Smooth muscle cell (in vitro differentiated cells): ENCODE measurements at regions not wholly inside any gene's neighbourhood (a gene's known extent, or its start where the extent isn't known, plus 50 kb on each side); places are given as distances from the start of the nearest gene placed in this dataset.

Experiments
- DNase-seq: peaks from one replicate; lab custom pipeline; 2025; ENCODE audit not compliant: unreplicated experiment; lab: John Stamatoyannopoulos, UW
- H2AFZ ChIP-seq: fragments of 200-600 bp; sonication (generic); 2 replicates; pipeline ENCODE4 v1.6.0; 2016; ENCODE audit warnings: antibody characterized with exemption, low read depth, mild to moderate bottlenecking
- H3F3A ChIP-seq: fragments of 200-600 bp; sonication (generic); 2 replicates; pipeline ENCODE4 v1.6.0; 2017; ENCODE audit warnings: antibody characterized with exemption, low read depth
- H3K27ac ChIP-seq: fragments of 200-600 bp; sonication (generic); 2 replicates; pipeline ENCODE4 v1.5.1; 2016; ENCODE audit warnings: low read depth, mild to moderate bottlenecking
- H3K27me3 ChIP-seq: fragments of 200-600 bp; sonication (generic); 2 replicates; pipeline ENCODE4 v1.6.1; 2016; ENCODE audit warnings: low read depth, mild to moderate bottlenecking
- H3K36me3 ChIP-seq: fragments of 200-600 bp; sonication (generic); 2 replicates; pipeline ENCODE4 v1.5.1; 2016; ENCODE audit warnings: low read depth
- H3K4me1 ChIP-seq: fragments of 200-600 bp; sonication (generic); 2 replicates; pipeline ENCODE4 v1.5.1; 2016; ENCODE audit warnings: low read depth
- H3K4me2 ChIP-seq: fragments of 200-600 bp; sonication (generic); 2 replicates; pipeline ENCODE4 v1.6.0; 2016; ENCODE audit warnings: mild to moderate bottlenecking
- H3K4me3 ChIP-seq: fragments of 200-600 bp; sonication (generic); 2 replicates; pipeline ENCODE4 v1.5.1; 2016; ENCODE audit warnings: mild to moderate bottlenecking
- H3K79me2 ChIP-seq: fragments of 200-600 bp; sonication (generic); 2 replicates; pipeline ENCODE4 v1.6.0; 2016; ENCODE audit warnings: low read depth, mild to moderate bottlenecking
- H3K9ac ChIP-seq: fragments of 200-600 bp; sonication (generic); 2 replicates; pipeline ENCODE4 v1.6.0; 2016; ENCODE audit warnings: low read depth
- H3K9me3 ChIP-seq: fragments of 200-600 bp; sonication (generic); replicated peaks from 2 replicates; pipeline ENCODE4 v1.5.1; 2016; ENCODE audit warnings: low read depth
- H4K20me1 ChIP-seq: fragments of 200-600 bp; sonication (generic); 2 replicates; pipeline ENCODE4 v1.6.0; 2016; ENCODE audit warnings: low read depth
- WGBS: methylation state at CpG from one replicate; pipeline ENCODE4 v1.1.7; 2016; ENCODE audit warnings: low lambda C conversion rate; 5-methylcytosine and 5-hydroxymethylcytosine counted together
- TF ChIP-seq, protein P1 (sequence below): fragments of 200-600 bp; sonication (generic); IDR thresholded peaks from 2 replicates; pipeline ENCODE4 v1.5.1; 2017; ENCODE audit warnings: borderline replicate concordance, mild to moderate bottlenecking, antibody characterized with exemption; ENCODE audit not compliant: insufficient read depth, poor library complexity, severe bottlenecking

DNA sequence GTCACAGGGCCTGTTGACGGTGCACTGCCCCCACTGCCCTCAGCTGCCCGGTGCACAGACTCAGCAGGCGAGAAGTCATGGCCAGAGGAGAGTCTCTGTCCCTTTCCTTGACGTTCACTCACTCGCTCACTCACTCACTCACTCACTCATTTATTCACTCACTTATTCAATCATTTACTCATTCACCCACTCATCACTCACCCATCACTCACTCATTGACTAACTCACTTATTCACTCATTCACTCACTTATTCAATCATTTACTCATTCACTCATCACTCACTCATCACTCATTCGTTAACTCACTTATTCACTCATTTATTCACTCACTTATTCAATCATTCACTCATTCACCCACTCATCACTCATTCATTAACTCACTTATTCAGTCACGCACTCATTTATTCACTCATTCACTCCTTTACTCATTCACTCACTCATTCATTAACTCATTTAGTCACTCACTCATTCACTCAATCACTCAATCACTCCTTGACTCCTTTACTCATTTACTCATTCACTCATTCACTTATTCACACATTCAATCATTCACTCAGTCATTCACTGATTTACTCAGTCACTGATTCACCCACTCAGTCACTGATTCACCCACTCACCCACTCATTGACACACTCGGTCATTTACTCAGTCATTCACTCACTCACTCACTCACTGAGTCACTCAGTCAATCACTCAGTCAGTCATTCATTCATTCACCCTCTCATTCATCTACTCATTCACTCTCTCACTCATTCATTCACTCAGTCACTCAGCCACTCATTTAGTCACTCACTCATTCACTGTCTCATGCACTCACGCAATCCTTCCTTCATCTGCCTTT is 1193.5 kb downstream of the BRD1 start:
- no peaks in the 10 kb centered on the region for H3K79me2 ChIP-seq
- H3K36me3 ChIP-seq: no peaks in the 10 kb centered on the region
- H3K9me3 ChIP-seq: no peaks in the 10 kb centered on the region
- TF ChIP-seq, protein P1, sequence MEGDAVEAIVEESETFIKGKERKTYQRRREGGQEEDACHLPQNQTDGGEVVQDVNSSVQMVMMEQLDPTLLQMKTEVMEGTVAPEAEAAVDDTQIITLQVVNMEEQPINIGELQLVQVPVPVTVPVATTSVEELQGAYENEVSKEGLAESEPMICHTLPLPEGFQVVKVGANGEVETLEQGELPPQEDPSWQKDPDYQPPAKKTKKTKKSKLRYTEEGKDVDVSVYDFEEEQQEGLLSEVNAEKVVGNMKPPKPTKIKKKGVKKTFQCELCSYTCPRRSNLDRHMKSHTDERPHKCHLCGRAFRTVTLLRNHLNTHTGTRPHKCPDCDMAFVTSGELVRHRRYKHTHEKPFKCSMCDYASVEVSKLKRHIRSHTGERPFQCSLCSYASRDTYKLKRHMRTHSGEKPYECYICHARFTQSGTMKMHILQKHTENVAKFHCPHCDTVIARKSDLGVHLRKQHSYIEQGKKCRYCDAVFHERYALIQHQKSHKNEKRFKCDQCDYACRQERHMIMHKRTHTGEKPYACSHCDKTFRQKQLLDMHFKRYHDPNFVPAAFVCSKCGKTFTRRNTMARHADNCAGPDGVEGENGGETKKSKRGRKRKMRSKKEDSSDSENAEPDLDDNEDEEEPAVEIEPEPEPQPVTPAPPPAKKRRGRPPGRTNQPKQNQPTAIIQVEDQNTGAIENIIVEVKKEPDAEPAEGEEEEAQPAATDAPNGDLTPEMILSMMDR: no peak
- no peak for DNase-seq
- H3K9ac ChIP-seq: no peak overlapping the region
- H2AFZ ChIP-seq: no peak overlapping the region
- 85% methylated on average over 9 of the region's 9 CpGs for WGBS
- no peak overlapping the region for H3K4me2 ChIP-seq
- H3K27me3 ChIP-seq: no peaks in the 10 kb centered on the region
- H3F3A ChIP-seq: no peaks in the 10 kb centered on the region
- H3K4me3 ChIP-seq: no peak overlapping the region
- H3K4me1 ChIP-seq: peaks cover 7% of the 10 kb centered on the region
- H4K20me1 ChIP-seq: peaks cover 69% of the 10 kb centered on the region
- no peak overlapping the region for H3K27ac ChIP-seq

DNA sequence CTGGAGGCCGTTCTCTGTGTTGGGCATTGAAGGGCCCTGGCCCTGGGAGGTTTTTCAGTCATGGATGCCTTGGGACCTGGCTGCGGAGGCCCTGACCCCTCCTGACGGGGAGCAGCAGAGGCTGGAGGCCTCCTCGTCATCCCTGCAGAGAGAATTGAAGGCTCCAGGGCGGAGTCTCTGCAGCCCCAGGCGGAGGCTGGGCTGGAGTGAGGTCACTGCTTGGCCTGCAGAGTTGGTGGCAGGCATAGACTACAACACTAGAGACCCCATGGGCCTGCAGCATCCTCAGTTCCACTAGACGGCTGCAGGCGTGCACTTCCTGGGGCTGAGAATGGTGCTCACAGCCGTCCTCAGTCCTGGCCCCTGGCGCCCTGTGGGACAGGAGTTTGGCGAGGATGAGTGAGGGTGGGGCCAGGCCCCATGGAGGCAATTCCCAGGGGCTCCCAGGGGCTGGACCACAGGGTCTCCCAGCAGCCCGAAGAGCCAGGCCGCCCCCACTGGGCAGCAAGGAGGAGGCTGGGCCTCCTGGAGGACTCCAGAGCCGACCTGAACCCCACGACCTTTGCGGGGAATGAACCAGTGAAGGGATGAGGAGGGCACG is 1194.9 kb downstream of the BRD1 start:
- WGBS: 90% methylated on average over 14 of the region's 17 CpGs

DNA sequence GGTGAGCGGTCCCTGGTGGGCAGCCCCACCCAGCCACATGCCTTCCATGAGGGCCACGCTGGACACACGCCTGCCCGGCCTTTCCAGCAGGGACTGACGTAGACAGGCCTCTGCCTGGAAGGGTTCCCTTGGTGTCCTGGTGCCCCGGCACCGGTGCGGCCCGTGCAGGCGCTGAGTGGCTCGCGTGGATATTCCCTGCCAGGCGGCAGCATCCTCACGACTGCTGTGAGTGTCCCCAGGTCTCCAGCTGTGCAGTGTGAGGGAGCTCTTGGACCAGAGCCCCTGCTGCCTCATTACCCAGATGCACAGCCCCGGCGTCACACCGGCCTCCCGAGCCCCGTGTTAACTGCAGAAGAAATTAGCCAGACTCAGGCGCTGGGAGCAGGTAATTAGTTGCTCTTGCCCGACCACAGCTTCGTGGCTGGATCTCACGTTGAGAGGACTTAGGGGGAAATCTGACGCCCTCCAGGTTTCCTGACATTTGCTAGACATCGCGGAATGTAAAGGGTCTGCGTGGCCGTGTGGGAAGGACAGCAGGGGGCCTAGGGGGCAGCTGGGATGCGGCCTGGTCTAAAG is 1196.3 kb downstream of the BRD1 start:
- WGBS: 80% methylated on average over 29 of the region's 29 CpGs
- Histone ChIP-seq H3K36me3 (no peaks in the 10 kb centered on the region), H3K27me3 (no peaks in the 10 kb centered on the region), H3K4me1 (peaks cover 10% of the 10 kb centered on the region), H4K20me1 (peaks cover 77% of the 10 kb centered on the region), H3K27ac (no peak overlapping the region), H3K4me3 (no peak overlapping the region), H3K4me2 (no peak overlapping the region), H3F3A (no peaks in the 10 kb centered on the region), H3K9me3 (no peaks in the 10 kb centered on the region), H3K9ac (no peak overlapping the region), H2AFZ (no peak overlapping the region), H3K79me2 (no peaks in the 10 kb centered on the region)
- DNase-seq: no peak
- TF ChIP-seq, protein P1: no peak

More for the DNA sequence above, 1194.9 kb downstream of the BRD1 start:
- Histone ChIP-seq H4K20me1 (peaks cover 76% of the 10 kb centered on the region), H3K27me3 (no peaks in the 10 kb centered on the region), H3F3A (no peaks in the 10 kb centered on the region), H3K4me3 (no peak overlapping the region), H3K27ac (no peak overlapping the region), H3K4me2 (no peak overlapping the region), H3K9me3 (no peaks in the 10 kb centered on the region), H3K79me2 (no peaks in the 10 kb centered on the region), H3K9ac (no peak overlapping the region), H3K36me3 (no peaks in the 10 kb centered on the region), H3K4me1 (peaks cover 10% of the 10 kb centered on the region), H2AFZ (no peak overlapping the region)
- TF ChIP-seq, protein P1: no peak
- no peak for DNase-seq
